ENCODE measurements at regions not wholly inside any gene's neighbourhood (a gene's known extent, or its start where the extent isn't known, plus 50 kb on each side); places are given as distances from the start of the nearest gene placed in this dataset.

DNA sequence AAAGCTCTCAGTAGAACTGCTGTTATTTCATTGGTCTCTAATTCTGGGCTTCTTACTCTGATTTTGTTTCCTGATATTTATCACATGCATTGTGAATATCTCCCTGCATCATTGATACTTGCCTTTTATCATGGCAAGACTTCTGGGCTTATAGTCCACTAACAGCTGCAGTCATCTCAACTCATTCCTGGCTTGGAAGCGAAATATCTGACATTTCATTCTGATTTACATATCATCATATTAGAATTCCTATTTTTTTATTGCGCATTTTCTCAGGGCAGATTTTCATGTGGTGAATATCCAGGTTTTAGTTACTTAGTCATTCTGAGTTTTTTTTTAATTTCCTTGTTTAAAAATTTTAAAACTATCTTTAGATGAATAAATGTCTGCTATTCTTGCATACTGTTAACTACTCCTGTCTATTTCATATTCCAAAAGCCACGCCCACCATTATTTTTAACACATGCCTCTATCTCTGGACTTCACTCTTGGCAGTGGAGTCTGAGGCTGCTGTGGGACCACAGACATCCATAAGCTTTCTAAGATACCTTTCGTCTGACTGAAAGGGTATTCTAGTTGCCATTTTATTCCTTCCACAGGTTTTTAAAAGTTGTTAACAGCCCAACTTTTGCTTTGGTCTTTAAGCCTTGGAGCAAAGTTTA lies 164.5 kb downstream of the IRS1 start:
- H3K36me3 ChIP-seq (ENCODE audit: low read length): no peaks in the 10 kb centered on the region
- H3K9me2 ChIP-seq (replicated peaks; ENCODE audit: insufficient read depth, low read length): no peaks in the 10 kb centered on the region
- TF ChIP-seq, protein P1, sequence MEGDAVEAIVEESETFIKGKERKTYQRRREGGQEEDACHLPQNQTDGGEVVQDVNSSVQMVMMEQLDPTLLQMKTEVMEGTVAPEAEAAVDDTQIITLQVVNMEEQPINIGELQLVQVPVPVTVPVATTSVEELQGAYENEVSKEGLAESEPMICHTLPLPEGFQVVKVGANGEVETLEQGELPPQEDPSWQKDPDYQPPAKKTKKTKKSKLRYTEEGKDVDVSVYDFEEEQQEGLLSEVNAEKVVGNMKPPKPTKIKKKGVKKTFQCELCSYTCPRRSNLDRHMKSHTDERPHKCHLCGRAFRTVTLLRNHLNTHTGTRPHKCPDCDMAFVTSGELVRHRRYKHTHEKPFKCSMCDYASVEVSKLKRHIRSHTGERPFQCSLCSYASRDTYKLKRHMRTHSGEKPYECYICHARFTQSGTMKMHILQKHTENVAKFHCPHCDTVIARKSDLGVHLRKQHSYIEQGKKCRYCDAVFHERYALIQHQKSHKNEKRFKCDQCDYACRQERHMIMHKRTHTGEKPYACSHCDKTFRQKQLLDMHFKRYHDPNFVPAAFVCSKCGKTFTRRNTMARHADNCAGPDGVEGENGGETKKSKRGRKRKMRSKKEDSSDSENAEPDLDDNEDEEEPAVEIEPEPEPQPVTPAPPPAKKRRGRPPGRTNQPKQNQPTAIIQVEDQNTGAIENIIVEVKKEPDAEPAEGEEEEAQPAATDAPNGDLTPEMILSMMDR (IDR thresholded peaks at IDR 0.05; ENCODE audit: insufficient read depth, low read length, poor library complexity, severe bottlenecking): no peak
- TF ChIP-seq EZH2phosphoT487 (conservative IDR thresholded peaks at IDR 0.05; ENCODE audit: low read length): no peak
- no peak overlapping the region for H2AFZ ChIP-seq (ENCODE audit: low read depth, low read length, severe bottlenecking)
- H3K27ac ChIP-seq (ENCODE audit: low read depth, low read length): no peak overlapping the region
- H3K9ac ChIP-seq (ENCODE audit: low read length): no peak overlapping the region
- H4K20me1 ChIP-seq (ENCODE audit: low read depth, low read length): no peaks in the 10 kb centered on the region
- no peak overlapping the region for H3K4me2 ChIP-seq (ENCODE audit: low read depth, low read length, poor library complexity, severe bottlenecking)
- H3K27me3 ChIP-seq (ENCODE audit: low read length): no peaks in the 10 kb centered on the region
- no peaks in the 10 kb centered on the region for H3K9me3 ChIP-seq (ENCODE audit: insufficient read depth, low read length)
- H3K79me2 ChIP-seq (ENCODE audit: insufficient read depth, low read length): no peaks in the 10 kb centered on the region
- H3K4me3 ChIP-seq (ENCODE audit: insufficient read depth, low read length, poor library complexity, severe bottlenecking): no peak overlapping the region
- H3F3A ChIP-seq (ENCODE audit: insufficient read depth): no peaks in the 10 kb centered on the region

DNA sequence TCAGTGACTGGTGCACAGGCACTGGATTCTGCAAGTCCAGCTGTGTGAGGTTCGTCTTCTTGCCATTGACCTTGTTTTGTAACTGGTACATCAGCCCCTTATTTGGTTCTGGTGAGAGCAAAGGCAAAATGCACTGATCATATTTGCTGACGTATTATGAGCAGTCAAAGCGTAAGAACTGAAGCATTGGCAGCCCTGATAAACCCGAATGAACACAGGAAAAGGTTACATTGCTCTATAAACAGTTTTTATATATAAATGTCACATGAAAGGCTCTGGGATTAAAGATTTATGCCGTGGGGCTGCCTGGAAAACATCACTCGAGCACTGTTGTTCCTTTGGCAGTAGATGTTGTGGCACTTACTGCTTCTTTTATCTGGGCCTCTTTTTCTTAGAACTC lies 167.9 kb downstream of the IRS1 start:
- Histone ChIP-seq H3F3A (ENCODE audit: insufficient read depth) (no peaks in the 10 kb centered on the region), H2AFZ (ENCODE audit: low read depth, low read length, severe bottlenecking) (no peak overlapping the region), H3K9ac (ENCODE audit: low read length) (no peak overlapping the region), H3K4me2 (ENCODE audit: low read depth, low read length, poor library complexity, severe bottlenecking) (no peak overlapping the region), H3K9me2 (replicated peaks; ENCODE audit: insufficient read depth, low read length) (no peaks in the 10 kb centered on the region), H3K79me2 (ENCODE audit: insufficient read depth, low read length) (no peaks in the 10 kb centered on the region), H3K27me3 (ENCODE audit: low read length) (no peaks in the 10 kb centered on the region), H4K20me1 (ENCODE audit: low read depth, low read length) (no peaks in the 10 kb centered on the region), H3K4me3 (ENCODE audit: insufficient read depth, low read length, poor library complexity, severe bottlenecking) (no peak overlapping the region), H3K36me3 (ENCODE audit: low read length) (no peaks in the 10 kb centered on the region), H3K27ac (ENCODE audit: low read depth, low read length) (no peak overlapping the region), H3K9me3 (ENCODE audit: insufficient read depth, low read length) (no peaks in the 10 kb centered on the region)
- TF ChIP-seq, protein P1 (IDR thresholded peaks at IDR 0.05; ENCODE audit: insufficient read depth, low read length, poor library complexity, severe bottlenecking): no peak
- TF ChIP-seq EZH2phosphoT487 (conservative IDR thresholded peaks at IDR 0.05; ENCODE audit: low read length): no peak

- no peaks in the 10 kb centered on the region for H3K27me3 ChIP-seq (ENCODE audit: low read length)
- no peaks in the 10 kb centered on the region for H3K9me3 ChIP-seq (ENCODE audit: insufficient read depth, low read length)
- no peak overlapping the region for H3K4me2 ChIP-seq (ENCODE audit: low read depth, low read length, poor library complexity, severe bottlenecking)
- TF ChIP-seq, protein P1 (IDR thresholded peaks at IDR 0.05; ENCODE audit: insufficient read depth, low read length, poor library complexity, severe bottlenecking): no peak
- no peak for TF ChIP-seq EZH2phosphoT487 (conservative IDR thresholded peaks at IDR 0.05; ENCODE audit: low read length)
- no peak overlapping the region for H3K4me3 ChIP-seq (ENCODE audit: insufficient read depth, low read length, poor library complexity, severe bottlenecking)
- H4K20me1 ChIP-seq (ENCODE audit: low read depth, low read length): no peaks in the 10 kb centered on the region
- H3K27ac ChIP-seq (ENCODE audit: low read depth, low read length): no peak overlapping the region
- no peaks in the 10 kb centered on the region for H3K79me2 ChIP-seq (ENCODE audit: insufficient read depth, low read length)
- H3F3A ChIP-seq (ENCODE audit: insufficient read depth): no peaks in the 10 kb centered on the region
- no peak overlapping the region for H2AFZ ChIP-seq (ENCODE audit: low read depth, low read length, severe bottlenecking)
- no peaks in the 10 kb centered on the region for H3K36me3 ChIP-seq (ENCODE audit: low read length)
- no peaks in the 10 kb centered on the region for H3K9me2 ChIP-seq (replicated peaks; ENCODE audit: insufficient read depth, low read length)
- H3K9ac ChIP-seq (ENCODE audit: low read length): no peak overlapping the region
Measured at GRCh38 chr2:226631187-226631586, 168.4 kb downstream of the IRS1 start.
